ENCODE measurements at regions not wholly inside any gene's neighbourhood (a gene's known extent, or its start where the extent isn't known, plus 50 kb on each side); places are given as distances from the start of the nearest gene placed in this dataset.

DNA sequence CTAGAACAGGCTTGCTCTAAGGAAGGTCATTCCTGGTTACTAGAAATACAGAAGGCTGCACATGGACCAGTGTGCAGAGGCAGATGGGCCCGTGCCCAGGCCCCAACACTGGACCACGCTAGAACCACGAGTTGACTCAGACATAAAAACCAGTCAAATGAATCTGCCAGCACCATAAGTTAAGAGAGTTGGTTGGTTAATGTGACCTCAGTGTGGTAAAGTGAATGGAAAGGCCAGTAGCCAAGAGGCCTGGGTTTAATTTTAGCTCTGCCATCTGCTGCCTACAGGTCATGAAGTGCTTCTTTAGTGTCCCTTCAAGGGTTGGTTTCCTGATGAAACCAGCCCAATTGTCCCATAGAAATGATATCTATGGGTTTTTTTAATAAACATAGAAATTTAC, 329.6 kb upstream of the NRP1 start:
- no peak overlapping the region for H3T11ph ChIP-seq (ENCODE audit: low read length)
- H3K14ac ChIP-seq (ENCODE audit: insufficient read depth, low read length) = no peak overlapping the region
- H2AFZ ChIP-seq (ENCODE audit: low read length) = no peak overlapping the region
- no peaks in the 10 kb centered on the region for H4K20me1 ChIP-seq (ENCODE audit: control insufficient read depth, insufficient read depth, insufficient read length)
- H3K27me3 Mint-ChIP-seq (ENCODE audit: low read depth) = peaks cover 2% of the 10 kb centered on the region
- H3K4me2 ChIP-seq (ENCODE audit: insufficient read depth, insufficient read length, low read length) = no peak overlapping the region
- no peaks in the 10 kb centered on the region for H3K23me2 ChIP-seq (ENCODE audit: insufficient read length, low read depth, low read length, poor library complexity, severe bottlenecking)
- H3K27ac Mint-ChIP-seq = no peak overlapping the region
- H2BK15ac ChIP-seq (ENCODE audit: low read depth, low read length) = no peak overlapping the region
- H3K36me3 Mint-ChIP-seq (ENCODE audit: insufficient read depth in 1 of 3, low read depth in 3 of 3) = peaks cover 0 to 8% (median 4%) of the 10 kb centered on the region in 3 experiments; a peak in 4 of 7 replicates
- no peak overlapping the region for H2AK5ac ChIP-seq (ENCODE audit: insufficient read length, low read length)
- H3K9me3 Mint-ChIP-seq = peaks cover 5 to 10% of the 10 kb centered on the region in 2 experiments; a peak in 4 of 5 replicates
- no peak overlapping the region for H4K5ac ChIP-seq (ENCODE audit: insufficient read length, low read depth, low read length)
- TF ChIP-seq, protein P1, sequence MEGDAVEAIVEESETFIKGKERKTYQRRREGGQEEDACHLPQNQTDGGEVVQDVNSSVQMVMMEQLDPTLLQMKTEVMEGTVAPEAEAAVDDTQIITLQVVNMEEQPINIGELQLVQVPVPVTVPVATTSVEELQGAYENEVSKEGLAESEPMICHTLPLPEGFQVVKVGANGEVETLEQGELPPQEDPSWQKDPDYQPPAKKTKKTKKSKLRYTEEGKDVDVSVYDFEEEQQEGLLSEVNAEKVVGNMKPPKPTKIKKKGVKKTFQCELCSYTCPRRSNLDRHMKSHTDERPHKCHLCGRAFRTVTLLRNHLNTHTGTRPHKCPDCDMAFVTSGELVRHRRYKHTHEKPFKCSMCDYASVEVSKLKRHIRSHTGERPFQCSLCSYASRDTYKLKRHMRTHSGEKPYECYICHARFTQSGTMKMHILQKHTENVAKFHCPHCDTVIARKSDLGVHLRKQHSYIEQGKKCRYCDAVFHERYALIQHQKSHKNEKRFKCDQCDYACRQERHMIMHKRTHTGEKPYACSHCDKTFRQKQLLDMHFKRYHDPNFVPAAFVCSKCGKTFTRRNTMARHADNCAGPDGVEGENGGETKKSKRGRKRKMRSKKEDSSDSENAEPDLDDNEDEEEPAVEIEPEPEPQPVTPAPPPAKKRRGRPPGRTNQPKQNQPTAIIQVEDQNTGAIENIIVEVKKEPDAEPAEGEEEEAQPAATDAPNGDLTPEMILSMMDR (conservative IDR thresholded peaks at IDR 0.05) = no peak
- no peak overlapping the region for H4K91ac ChIP-seq (ENCODE audit: insufficient read length, low read depth, low read length)
- H4K8ac ChIP-seq (replicated peaks; ENCODE audit: insufficient read length, low read depth, low read length) = no peak overlapping the region
- H2BK5ac ChIP-seq (ENCODE audit: insufficient read length, low read length) = no peak overlapping the region
- no peak overlapping the region for H3K4me3 Mint-ChIP-seq
- H3K23ac ChIP-seq (ENCODE audit: insufficient read length, low read depth, low read length) = no peak overlapping the region
- H3K79me1 ChIP-seq (ENCODE audit: insufficient read depth, low read depth, low read length, poor library complexity, severe bottlenecking) = no peaks in the 10 kb centered on the region
- H2BK12ac ChIP-seq (ENCODE audit: insufficient read length, low read depth, low read length) = no peak overlapping the region
- peaks cover 4% of the 10 kb centered on the region for H3K4me1 ChIP-seq (ENCODE audit: insufficient read depth, low read length)
- H3K9ac ChIP-seq (ENCODE audit: extremely low read depth, insufficient read length, low read length) = no peak overlapping the region
- peaks cover 26 to 27% of the 10 kb centered on the region in 2 experiments for H3K4me1 Mint-ChIP-seq
- H2BK120ac ChIP-seq (ENCODE audit: low read depth, low read length, poor library complexity, severe bottlenecking) = no peak overlapping the region
- no CpG with 5 or more reads among the region's 3 CpGs for WGBS (ENCODE audit: extremely low coverage, insufficient read length, low lambda C conversion rate)
- no peak overlapping the region for H3K27ac ChIP-seq (ENCODE audit: insufficient read length, low read depth, low read length)
- H3K56ac ChIP-seq (ENCODE audit: insufficient read length, low read depth, low read length) = no peak overlapping the region
- no peaks in the 10 kb centered on the region for H3K27me3 ChIP-seq (ENCODE audit: insufficient read depth, low read length)
- no peak for DNase-seq
- H3K79me2 ChIP-seq (ENCODE audit: insufficient read depth, low read length) = no peaks in the 10 kb centered on the region
- no peak overlapping the region for H3K18ac ChIP-seq (ENCODE audit: insufficient read length, low read depth, low read length)
- H2BK20ac ChIP-seq (ENCODE audit: low read depth, low read length, poor library complexity, severe bottlenecking) = no peak overlapping the region
- no peaks in the 10 kb centered on the region for H3K9me3 ChIP-seq (ENCODE audit: control insufficient read depth, low read depth, low read length)
- H3K4ac ChIP-seq (ENCODE audit: low read depth, low read length) = no peak overlapping the region

Data from H9 (cell line).